Hepatocyte (in vitro differentiated cells): ENCODE measurements at regions not wholly inside any gene's neighbourhood (a gene's known extent, or its start where the extent isn't known, plus 50 kb on each side); places are given as distances from the start of the nearest gene placed in this dataset.

Source experiments
- DNase-seq: peaks from one replicate; pipeline ENCODE4 v3.0.0-alpha.2; 2016; ENCODE audit warnings: low spot score
- H2AFZ ChIP-seq: fragments of 200-600 bp; sonication (generic); 2 replicates; pipeline ENCODE4 v1.6.0; 2016; ENCODE audit warnings: antibody characterized with exemption, mild to moderate bottlenecking
- H3K27ac ChIP-seq: fragments of 200-600 bp; sonication (generic); 2 replicates; pipeline ENCODE4 v1.5.1; 2016; ENCODE audit warnings: mild to moderate bottlenecking
- H3K27me3 ChIP-seq: fragments of 200-600 bp; sonication (generic); 2 replicates; pipeline ENCODE4 v1.6.1; 2016
- H3K36me3 ChIP-seq: fragments of 200-600 bp; sonication (generic); replicated peaks from 2 replicates; pipeline ENCODE4 v1.5.1; 2016; ENCODE audit warnings: low read depth; ENCODE audit not compliant: insufficient read depth
- H3K4me1 ChIP-seq: fragments of 200-600 bp; sonication (generic); 2 replicates; pipeline ENCODE4 v1.5.1; 2016; ENCODE audit warnings: mild to moderate bottlenecking, moderate library complexity; ENCODE audit not compliant: insufficient read depth
- H3K4me2 ChIP-seq: fragments of 200-600 bp; sonication (generic); 2 replicates; pipeline ENCODE4 v1.6.0; 2016
- H3K4me3 ChIP-seq: fragments of 200-600 bp; sonication (generic); 2 replicates; pipeline ENCODE4 v1.5.1; 2016; ENCODE audit warnings: mild to moderate bottlenecking
- H3K79me2 ChIP-seq: fragments of 200-600 bp; sonication (generic); 2 replicates; pipeline ENCODE4 v1.6.0; 2017; ENCODE audit warnings: mild to moderate bottlenecking
- H3K9me2 ChIP-seq: fragments of 200-600 bp; sonication (generic); replicated peaks from 2 replicates; pipeline ENCODE4 v1.6.0; 2017; ENCODE audit warnings: mild to moderate bottlenecking; ENCODE audit not compliant: insufficient read depth
- H3K9me3 ChIP-seq: fragments of 200-600 bp; sonication (generic); 2 replicates; pipeline ENCODE4 v1.5.1; 2016; ENCODE audit warnings: low read depth, mild to moderate bottlenecking
- H4K20me1 ChIP-seq: fragments of 200-600 bp; sonication (generic); 2 replicates; pipeline ENCODE4 v1.6.0; 2016; ENCODE audit warnings: mild to moderate bottlenecking; ENCODE audit not compliant: insufficient read depth, poor library complexity, severe bottlenecking
- EZH2 ChIP-seq: fragments of 200-600 bp; sonication (generic); IDR thresholded peaks from 2 replicates; pipeline ENCODE4 v1.6.1; 2016; ENCODE audit warnings: antibody characterized with exemption, mild to moderate bottlenecking, borderline replicate concordance
- EZH2phosphoT487 ChIP-seq: fragments of 200-600 bp; sonication (generic); IDR thresholded peaks from one replicate; pipeline ENCODE4 v1.6.1; 2018; ENCODE audit warnings: antibody characterized with exemption, mild to moderate bottlenecking, low read depth, moderate library complexity; ENCODE audit not compliant: unreplicated experiment, severe bottlenecking
- WGBS: methylation state at CpG from one replicate; pipeline ENCODE4 v1.1.6; 2016; ENCODE audit warnings: low lambda C conversion rate; ENCODE audit errors: missing lambda C conversion rate; 5-methylcytosine and 5-hydroxymethylcytosine counted together
- TF ChIP-seq, protein P1 (sequence below): fragments of 200-600 bp; sonication (generic); IDR thresholded peaks from 2 replicates; pipeline ENCODE4 v1.5.1; 2016; ENCODE audit warnings: antibody characterized with exemption, mild to moderate bottlenecking; ENCODE audit not compliant: poor library complexity

DNA sequence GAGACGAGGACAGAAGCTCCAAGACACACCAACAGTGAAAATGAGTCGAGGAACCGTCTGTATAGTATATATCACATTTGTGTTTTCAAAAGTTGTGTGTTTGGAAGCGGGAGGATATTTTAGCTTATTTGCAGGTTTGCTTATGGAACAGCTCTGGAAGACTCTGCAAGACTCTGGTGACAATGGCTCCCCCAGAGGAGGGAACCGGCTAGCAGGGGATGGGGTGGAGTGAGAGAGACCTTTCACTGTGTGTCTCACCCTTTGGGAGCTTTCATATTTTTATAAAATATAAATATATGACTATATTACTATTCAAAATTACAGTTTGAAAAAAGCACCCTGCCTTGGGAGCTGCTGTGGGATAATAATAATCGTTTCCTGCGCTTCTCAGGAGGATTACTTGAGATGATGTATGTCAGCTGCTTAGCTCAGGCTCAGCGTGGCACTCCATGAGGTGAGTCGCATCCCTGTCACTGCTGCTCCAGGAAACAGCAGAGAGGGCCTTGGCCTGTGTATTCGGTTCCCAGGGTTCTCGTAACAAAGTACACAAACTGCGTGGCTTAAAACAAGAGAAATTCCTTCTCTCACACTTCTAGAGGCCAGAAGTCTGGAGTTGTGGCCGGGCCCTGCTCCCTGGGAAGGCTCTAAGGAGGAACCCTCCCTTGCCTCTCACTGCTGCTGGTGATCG lies 183.9 kb downstream of the FAM43A start:
- Histone ChIP-seq H3K4me3 (no peak overlapping the region), H2AFZ (no peak overlapping the region), H3K79me2 (no peaks in the 10 kb centered on the region), H3K27me3 (no peaks in the 10 kb centered on the region), H3K4me2 (no peak overlapping the region), H3K27ac (peak overlapping the region; percentile 88), H3K36me3 (no peaks in the 10 kb centered on the region), H3K4me1 (peaks cover 37% of the 10 kb centered on the region), H3K9me3 (no peaks in the 10 kb centered on the region), H3K9me2 (no peaks in the 10 kb centered on the region), H4K20me1 (no peaks in the 10 kb centered on the region)
- TF ChIP-seq EZH2phosphoT487, result no peak
- no peak for TF ChIP-seq EZH2
- TF ChIP-seq, protein P1, sequence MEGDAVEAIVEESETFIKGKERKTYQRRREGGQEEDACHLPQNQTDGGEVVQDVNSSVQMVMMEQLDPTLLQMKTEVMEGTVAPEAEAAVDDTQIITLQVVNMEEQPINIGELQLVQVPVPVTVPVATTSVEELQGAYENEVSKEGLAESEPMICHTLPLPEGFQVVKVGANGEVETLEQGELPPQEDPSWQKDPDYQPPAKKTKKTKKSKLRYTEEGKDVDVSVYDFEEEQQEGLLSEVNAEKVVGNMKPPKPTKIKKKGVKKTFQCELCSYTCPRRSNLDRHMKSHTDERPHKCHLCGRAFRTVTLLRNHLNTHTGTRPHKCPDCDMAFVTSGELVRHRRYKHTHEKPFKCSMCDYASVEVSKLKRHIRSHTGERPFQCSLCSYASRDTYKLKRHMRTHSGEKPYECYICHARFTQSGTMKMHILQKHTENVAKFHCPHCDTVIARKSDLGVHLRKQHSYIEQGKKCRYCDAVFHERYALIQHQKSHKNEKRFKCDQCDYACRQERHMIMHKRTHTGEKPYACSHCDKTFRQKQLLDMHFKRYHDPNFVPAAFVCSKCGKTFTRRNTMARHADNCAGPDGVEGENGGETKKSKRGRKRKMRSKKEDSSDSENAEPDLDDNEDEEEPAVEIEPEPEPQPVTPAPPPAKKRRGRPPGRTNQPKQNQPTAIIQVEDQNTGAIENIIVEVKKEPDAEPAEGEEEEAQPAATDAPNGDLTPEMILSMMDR, result no peak
- WGBS, result 91% methylated on average over 14 of the region's 14 CpGs
- DNase-seq, result no peak

DNA sequence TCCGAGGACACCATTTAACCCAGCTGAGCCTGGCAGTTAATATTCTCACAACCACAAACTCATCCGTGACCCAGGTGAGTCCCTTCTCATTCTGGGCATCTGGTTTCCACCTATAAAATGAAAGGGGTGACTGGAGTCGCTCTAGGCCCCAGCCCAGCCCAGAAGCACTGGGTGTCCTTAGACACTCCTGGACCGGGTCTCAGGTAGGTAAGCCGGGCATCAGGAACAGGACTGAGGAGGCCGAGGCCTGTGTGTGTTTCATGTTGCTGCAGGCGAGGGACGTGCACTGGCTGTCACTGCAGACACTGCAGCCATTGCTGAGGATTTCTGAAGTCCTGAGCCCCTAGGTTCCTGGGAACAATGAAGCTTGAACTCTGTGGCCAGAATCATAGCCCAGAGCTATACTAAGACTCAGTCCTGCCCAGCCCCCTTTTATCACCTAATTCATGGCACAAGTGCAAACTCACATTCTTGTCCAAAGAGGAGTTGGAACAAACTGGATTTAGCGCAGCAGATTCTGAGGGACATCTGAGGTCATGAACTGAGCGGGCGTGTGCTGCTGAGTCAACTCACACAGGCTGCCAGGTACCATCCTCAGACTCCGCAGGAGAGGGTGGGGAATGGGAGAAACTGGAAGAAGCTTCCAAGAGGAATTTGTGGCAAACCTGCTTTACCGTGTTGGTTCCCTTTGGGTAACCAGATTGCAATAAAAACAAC lies 184.9 kb downstream of the FAM43A start:
- H2AFZ ChIP-seq, result no peak overlapping the region
- WGBS, result 64% methylated on average over 13 of the region's 13 CpGs
- peak; percentile 76 for DNase-seq
- TF ChIP-seq EZH2 (no peak), EZH2phosphoT487 (no peak)
- TF ChIP-seq, protein P1, result no peak
- no peaks in the 10 kb centered on the region for H3K27me3 ChIP-seq
- no peaks in the 10 kb centered on the region for H3K79me2 ChIP-seq
- H4K20me1 ChIP-seq, result no peaks in the 10 kb centered on the region
- H3K4me2 ChIP-seq, result peak overlapping the region; percentile 34
- peaks cover 37% of the 10 kb centered on the region for H3K4me1 ChIP-seq
- peak overlapping the region; percentile 88 for H3K27ac ChIP-seq
- H3K9me2 ChIP-seq, result no peaks in the 10 kb centered on the region
- H3K36me3 ChIP-seq, result no peaks in the 10 kb centered on the region
- H3K9me3 ChIP-seq, result no peaks in the 10 kb centered on the region
- no peak overlapping the region for H3K4me3 ChIP-seq

DNA sequence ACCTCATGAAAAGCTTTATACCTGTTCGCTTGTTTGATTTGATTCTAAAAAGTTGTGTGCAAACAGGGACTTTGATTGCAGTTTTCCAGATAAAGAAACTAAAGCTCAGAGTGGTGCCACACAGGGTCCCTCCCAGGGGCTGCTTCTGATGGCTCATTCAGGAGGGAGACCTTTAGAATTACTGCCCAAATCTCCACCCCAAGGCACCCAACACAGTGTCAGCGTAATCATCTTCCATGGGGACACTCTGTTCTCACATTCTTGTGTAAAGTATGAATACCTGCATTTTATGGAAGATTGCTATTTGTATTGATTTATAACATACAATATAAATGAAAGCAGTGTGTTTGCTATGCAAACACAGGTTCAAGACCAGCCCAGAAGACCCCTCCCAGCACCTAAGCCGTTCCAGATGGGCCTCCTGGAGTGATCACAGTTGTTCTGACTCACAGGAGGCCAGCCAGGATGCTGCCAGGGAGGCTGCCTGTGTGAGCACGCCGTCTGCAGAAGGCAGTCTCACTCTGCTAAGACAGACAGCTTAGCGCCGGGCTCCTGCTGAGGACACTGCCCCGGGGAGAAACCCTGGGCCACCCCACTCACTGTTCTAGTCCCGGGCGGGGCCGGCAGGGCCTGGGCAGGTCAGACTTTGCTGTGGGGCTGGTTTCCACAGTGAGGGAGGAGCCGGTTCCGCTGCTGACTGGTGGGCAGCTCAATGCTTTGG lies 185.6 kb downstream of the FAM43A start:
- TF ChIP-seq EZH2phosphoT487 (peak; percentile 44), EZH2 (no peak)
- TF ChIP-seq, protein P1, result peak; percentile 7
- 19% methylated on average over 13 of the region's 13 CpGs for WGBS
- H3K36me3 ChIP-seq, result no peaks in the 10 kb centered on the region
- H3K4me3 ChIP-seq, result no peak overlapping the region
- peak; percentile 93 for DNase-seq
- no peak overlapping the region for H2AFZ ChIP-seq
- peaks cover 37% of the 10 kb centered on the region for H3K4me1 ChIP-seq
- no peaks in the 10 kb centered on the region for H3K27me3 ChIP-seq
- no peaks in the 10 kb centered on the region for H3K9me3 ChIP-seq
- no peaks in the 10 kb centered on the region for H4K20me1 ChIP-seq
- H3K4me2 ChIP-seq, result peak overlapping the region; percentile 59
- H3K9me2 ChIP-seq, result no peaks in the 10 kb centered on the region
- peak overlapping the region; percentile 88 for H3K27ac ChIP-seq
- H3K79me2 ChIP-seq, result no peaks in the 10 kb centered on the region
